IMR-90 (cell line): ENCODE measurements at regions not wholly inside any gene's neighbourhood (a gene's known extent, or its start where the extent isn't known, plus 50 kb on each side); places are given as distances from the start of the nearest gene placed in this dataset.

Experiments used
- ATAC-seq: fragments of 200-7000 bp; cut with Tn5 transposase; 2 replicates; pipeline ENCODE4 v1.9.1; 2020; ENCODE audit warnings: low read depth, mild to moderate bottlenecking, moderate library complexity
- BruUV-seq: library from RNA; stranded (reverse); fragments of 400-500 nt; replicated peaks from 2 replicates; lab custom pipeline; 2021; lab: Mats Ljungman, UMichigan
- CTCF ChIA-PET: fragments of 300-600 bp; formaldehyde crosslinking; extraction: SDS; loops from one replicate; lab custom pipeline; 2021; ENCODE audit warnings: antibody characterized with exemption; lab: Yijun Ruan, JAX
- POLR2A ChIA-PET: fragments of 300-600 bp; sonication (Branson Sonifier 250); formaldehyde crosslinking; loops from one replicate; lab custom pipeline; 2022; ENCODE audit warnings: antibody characterized with exemption; ENCODE audit not compliant: unreplicated experiment; lab: Charles Lee
- DNase-seq: peaks from one replicate; pipeline ENCODE4 v3.0.0; 2013
- H2AFZ ChIP-seq: replicated peaks from 2 replicates; pipeline ENCODE3; 2013; ENCODE audit warnings: low read length, mild to moderate bottlenecking; ENCODE audit not compliant: poor library complexity
- H2AK5ac ChIP-seq: 2 replicates; pipeline ENCODE4 v1.6.1; 2013; ENCODE audit warnings: low read depth, low read length, inconsistent platforms
- H2AK9ac ChIP-seq: replicated peaks from 2 replicates; pipeline ENCODE3; 2013; ENCODE audit warnings: mild to moderate bottlenecking, low read depth, low read length, moderate library complexity; ENCODE audit not compliant: poor library complexity
- H2BK120ac ChIP-seq: 2 replicates; pipeline ENCODE4 v1.6.1; 2013; ENCODE audit warnings: low read depth, low read length, inconsistent platforms
- H2BK15ac ChIP-seq: 3 replicates; pipeline ENCODE4 v1.6.1; 2013; ENCODE audit warnings: low read depth, low read length, inconsistent platforms
- H2BK20ac ChIP-seq: 2 replicates; pipeline ENCODE4 v1.6.1; 2013; ENCODE audit warnings: low read depth, mild to moderate bottlenecking, inconsistent platforms, low read length, moderate library complexity
- H2BK5ac ChIP-seq: 2 replicates; pipeline ENCODE4 v1.6.1; 2013; ENCODE audit warnings: mild to moderate bottlenecking, low read depth, low read length, inconsistent platforms; ENCODE audit not compliant: poor library complexity, severe bottlenecking
- H3K14ac ChIP-seq: replicated peaks from 2 replicates; pipeline ENCODE4 v1.6.1; 2013; ENCODE audit warnings: low read depth, low read length, inconsistent platforms
- H3K18ac ChIP-seq: 2 replicates; pipeline ENCODE4 v1.6.1; 2013; ENCODE audit warnings: low read depth, low read length, control low read depth
- H3K23ac ChIP-seq: 2 replicates; pipeline ENCODE4 v1.6.1; 2013; ENCODE audit warnings: low read depth, low read length, inconsistent platforms
- H3K27ac ChIP-seq: 2 replicates; pipeline ENCODE4 v1.5.1; 2013; ENCODE audit warnings: mild to moderate bottlenecking, control low read depth, low read length; ENCODE audit not compliant: insufficient read depth
- H3K27me3 ChIP-seq: 2 replicates; pipeline ENCODE4 v1.6.1; 2013; ENCODE audit warnings: low read length; ENCODE audit not compliant: control insufficient read depth, insufficient read depth
- H3K36me3 ChIP-seq: 2 replicates; pipeline ENCODE4 v1.6.1; 2013; ENCODE audit warnings: low read length, mixed read lengths; ENCODE audit not compliant: control insufficient read depth, insufficient read depth
- H3K4ac ChIP-seq: 2 replicates; pipeline ENCODE4 v1.6.1; 2013; ENCODE audit warnings: low read depth, low read length, inconsistent platforms
- H3K4me1 ChIP-seq: 2 replicates; pipeline ENCODE4 v1.6.1; 2013; ENCODE audit warnings: low read length, mixed read lengths; ENCODE audit not compliant: control insufficient read depth, insufficient read depth
- H3K4me2 ChIP-seq: 2 replicates; pipeline ENCODE4 v1.6.1; 2013; ENCODE audit warnings: low read depth, mild to moderate bottlenecking, control low read depth, low read length, moderate library complexity
- H3K4me3 ChIP-seq: 2 replicates; pipeline ENCODE4 v1.5.1; 2013; ENCODE audit warnings: low read depth, mild to moderate bottlenecking, control low read depth, low read length, moderate library complexity; ENCODE audit not compliant: insufficient read depth
- H3K56ac ChIP-seq: 2 replicates; pipeline ENCODE4 v1.6.1; 2013; ENCODE audit warnings: low read length, inconsistent platforms; ENCODE audit not compliant: insufficient read depth; ENCODE audit errors: extremely low read depth
- H3K79me1 ChIP-seq, 2 experiments: 2 replicates each; pipeline ENCODE4 v1.6.1; 2013; ENCODE audit warnings: low read length in 2 of 2, inconsistent platforms in 1 of 2, low read depth in 1 of 2
- H3K9ac ChIP-seq: 2 replicates; pipeline ENCODE4 v1.6.1; 2013; ENCODE audit warnings: low read depth, low read length, control low read depth
- H3K9me1 ChIP-seq: 2 replicates; pipeline ENCODE4 v1.6.1; 2013; ENCODE audit warnings: low read length, inconsistent platforms; ENCODE audit not compliant: insufficient read depth
- H3K9me3 ChIP-seq: 2 replicates; pipeline ENCODE4 v1.6.1; 2013; ENCODE audit warnings: low read length; ENCODE audit not compliant: control insufficient read depth, insufficient read depth
- H4K20me1 ChIP-seq: 2 replicates; pipeline ENCODE4 v1.6.1; 2013; ENCODE audit warnings: low read length, inconsistent platforms; ENCODE audit not compliant: insufficient read depth
- H4K5ac ChIP-seq: 2 replicates; pipeline ENCODE4 v1.6.1; 2013; ENCODE audit warnings: mild to moderate bottlenecking, low read depth, low read length, control low read depth
- H4K8ac ChIP-seq, 2 experiments: 2 replicates each; pipeline ENCODE4 v1.6.1; 2013; ENCODE audit warnings: low read depth in 2 of 2, low read length in 2 of 2, control low read depth in 1 of 2, inconsistent platforms in 1 of 2
- H4K91ac ChIP-seq: 2 replicates; pipeline ENCODE4 v1.6.1; 2013; ENCODE audit warnings: low read depth, low read length, inconsistent platforms; ENCODE audit not compliant: insufficient read depth
- BHLHE40 ChIP-seq: fragments of 150-350 bp; IDR thresholded peaks from 2 replicates; pipeline ENCODE4 v1.6.1; 2016; ENCODE audit warnings: mild to moderate bottlenecking, low read depth, low read length
- CEBPB ChIP-seq: IDR thresholded peaks from 2 replicates; pipeline ENCODE4 v1.6.1; 2012; ENCODE audit warnings: low read depth, low read length, improper control_type of control experiment
- MAZ ChIP-seq: IDR thresholded peaks from 2 replicates; pipeline ENCODE4 v1.6.1; 2012; ENCODE audit warnings: low read depth, mild to moderate bottlenecking, low read length, improper control_type of control experiment, moderate library complexity, borderline replicate concordance
- RFX5 ChIP-seq: IDR thresholded peaks from 2 replicates; pipeline ENCODE4 v1.8.0; 2012; ENCODE audit warnings: low read depth, mild to moderate bottlenecking, low read length, moderate library complexity
- WGBS, 2 experiments: methylation state at CpG; one replicate each; pipeline versions ENCODE4 v1.1.5 to v1.1.7; 2013; ENCODE audit warnings: missing lambda C conversion rate in 2 of 2; ENCODE audit not compliant: insufficient read length in 1 of 2; ENCODE audit errors: extremely low coverage in 2 of 2; 5-methylcytosine and 5-hydroxymethylcytosine counted together
- dilution Hi-C: fragments of 300-500 bp; cut with HindIII; formaldehyde crosslinking; loops from one replicate; pipeline ENCODE4 v1.14.3; 2018; ENCODE audit warnings: low sequenced_read_pairs; ENCODE audit not compliant: unreplicated experiment
- in situ Hi-C: fragments of 300-500 bp; cut with MboI; formaldehyde crosslinking; loops from 3 replicates; pipeline ENCODE4 v1.14.3; 2019; ENCODE audit warnings: low sequenced_read_pairs, inconsistent platforms, mixed read lengths
- intact Hi-C: fragments of 100-400 bp; cut with micrococcal nuclease; formaldehyde crosslinking; loops from 2 replicates; pipeline ENCODE4 v1.10.0; 2022
- TF ChIP-seq, protein P1 (sequence below): fragments of 150-350 bp; IDR thresholded peaks from 2 replicates; pipeline ENCODE4 v1.6.1; 2017; ENCODE audit warnings: mild to moderate bottlenecking, antibody characterized with exemption, low read length, low read depth

DNA sequence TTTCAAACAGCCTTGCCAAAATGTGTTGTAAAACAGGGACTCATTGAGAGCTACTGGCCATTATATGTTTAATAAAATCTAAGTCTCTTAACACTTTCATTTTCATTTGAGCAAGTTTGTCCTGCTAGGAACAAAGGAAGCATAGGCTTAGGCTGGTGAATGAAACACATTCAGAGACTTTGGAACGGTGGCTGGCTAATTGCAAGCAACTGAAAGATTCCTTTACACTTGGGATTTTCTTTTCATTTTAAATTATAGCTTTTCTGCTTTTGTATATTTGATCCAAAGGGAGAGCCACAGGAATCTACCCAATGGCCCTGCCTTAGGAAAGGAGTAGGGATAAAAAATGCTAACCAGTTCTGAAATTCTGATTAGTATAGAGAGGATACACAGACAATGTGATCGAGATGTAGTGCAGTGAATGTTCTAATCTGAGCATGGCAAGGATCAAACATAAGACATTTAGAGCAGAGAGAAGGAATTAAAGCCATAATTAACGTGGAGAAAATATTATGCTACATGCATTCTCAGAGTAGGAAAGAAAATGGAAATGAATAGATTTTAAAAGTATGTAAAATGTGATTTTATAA lies 911.4 kb upstream of the SLC39A10 start:
- H3K56ac ChIP-seq = no peak overlapping the region
- H2BK15ac ChIP-seq = no peak overlapping the region
- H3K4ac ChIP-seq = no peak overlapping the region
- no peak overlapping the region for H3K9ac ChIP-seq
- no peak overlapping the region for H3K27ac ChIP-seq
- H3K4me1 ChIP-seq = no peaks in the 10 kb centered on the region
- no peaks in the 10 kb centered on the region for H3K79me1 ChIP-seq
- no peaks in the 10 kb centered on the region for H4K20me1 ChIP-seq
- intact Hi-C loops = no loop called here
- no CpG with 5 or more reads among the region's 3 CpGs for WGBS, 2 experiments
- H3K18ac ChIP-seq = no peak overlapping the region
- BruUV-seq = no TSS peak
- H4K5ac ChIP-seq = no peak overlapping the region
- no peak overlapping the region for H2AK5ac ChIP-seq
- H4K91ac ChIP-seq = no peak overlapping the region
- TF ChIP-seq RFX5 = no peak
- TF ChIP-seq CEBPB = no peak
- no peak for TF ChIP-seq BHLHE40
- TF ChIP-seq, protein P1, sequence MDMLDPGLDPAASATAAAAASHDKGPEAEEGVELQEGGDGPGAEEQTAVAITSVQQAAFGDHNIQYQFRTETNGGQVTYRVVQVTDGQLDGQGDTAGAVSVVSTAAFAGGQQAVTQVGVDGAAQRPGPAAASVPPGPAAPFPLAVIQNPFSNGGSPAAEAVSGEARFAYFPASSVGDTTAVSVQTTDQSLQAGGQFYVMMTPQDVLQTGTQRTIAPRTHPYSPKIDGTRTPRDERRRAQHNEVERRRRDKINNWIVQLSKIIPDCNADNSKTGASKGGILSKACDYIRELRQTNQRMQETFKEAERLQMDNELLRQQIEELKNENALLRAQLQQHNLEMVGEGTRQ = no peak
- TF ChIP-seq MAZ = no peak
- no peak overlapping the region for H3K4me2 ChIP-seq
- no peak overlapping the region for H4K8ac ChIP-seq
- in situ Hi-C loops = no loop called here
- CTCF ChIA-PET = no interaction called here
- no peak overlapping the region for H3K14ac ChIP-seq
- H3K23ac ChIP-seq = no peak overlapping the region
- H3K4me3 ChIP-seq = no peak overlapping the region
- dilution Hi-C loops = no loop called here
- H3K9me1 ChIP-seq = no peaks in the 10 kb centered on the region
- ATAC-seq = no peak
- no peak overlapping the region for H2BK5ac ChIP-seq
- H2AFZ ChIP-seq = no peak overlapping the region
- no peak overlapping the region for H2BK120ac ChIP-seq
- H2BK20ac ChIP-seq = no peak overlapping the region
- no peak overlapping the region for H2AK9ac ChIP-seq
- H3K9me3 ChIP-seq = no peaks in the 10 kb centered on the region
- DNase-seq = no peak
- H3K36me3 ChIP-seq = no peaks in the 10 kb centered on the region
- H3K27me3 ChIP-seq = no peaks in the 10 kb centered on the region
- POLR2A ChIA-PET = no interaction called here
